CD4-positive, alpha-beta T cell (primary cell): ENCODE measurements at regions not wholly inside any gene's neighbourhood (a gene's known extent, or its start where the extent isn't known, plus 50 kb on each side); places are given as distances from the start of the nearest gene placed in this dataset.

Experiments used
- ATAC-seq: fragments of 200-7000 bp; cut with Tn5 transposase; one replicate; pipeline ENCODE4 v1.10.0; 2022; ENCODE audit warnings: mild to moderate bottlenecking; ENCODE audit not compliant: poor library complexity
- CTCF ChIA-PET: fragments of 350-600 bp; sonication (Branson Sonifier 250); formaldehyde crosslinking; loops from one replicate; lab custom pipeline; 2021; ENCODE audit warnings: antibody characterized with exemption, inconsistent platforms; lab: Charles Lee
- POLR2A ChIA-PET: fragments of 350-600 bp; sonication (Branson Sonifier 250); formaldehyde crosslinking; loops from one replicate; lab custom pipeline; 2021; ENCODE audit warnings: antibody characterized with exemption, inconsistent platforms; lab: Charles Lee
- DNase-seq, 14 experiments: peaks; one replicate each; pipeline ENCODE4 v3.0.0-alpha.2; 2013 to 2020; ENCODE audit warnings: mixed read lengths in 2 of 14
- H3K27ac ChIP-seq, 2 donors: one replicate each; pipeline versions ENCODE4 v1.5.1 to v1.7.0; 2013; ENCODE audit warnings: low read length in 2 of 2, low read depth in 1 of 2, mild to moderate bottlenecking in 1 of 2
- H3K27me3 ChIP-seq, 2 experiments: 1 replicate in 1 of 2; 2 replicates in 1 of 2; pipeline versions ENCODE4 v1.6.1 to v1.7.0; 2013; ENCODE audit warnings: low read length in 2 of 2, control low read depth in 1 of 2, mild to moderate bottlenecking in 1 of 2, moderate library complexity in 1 of 2; ENCODE audit not compliant: insufficient read depth in 2 of 2, control insufficient read depth in 1 of 2
- H3K36me3 ChIP-seq: one replicate; pipeline ENCODE4 v1.6.1; 2013; ENCODE audit warnings: low read length, control low read depth; ENCODE audit not compliant: insufficient read depth
- H3K4me1 ChIP-seq: one replicate; pipeline ENCODE4 v1.6.1; 2013; ENCODE audit warnings: low read length, control low read depth; ENCODE audit not compliant: insufficient read depth
- H3K4me3 ChIP-seq: one replicate; pipeline ENCODE4 v1.5.1; 2013; ENCODE audit warnings: mild to moderate bottlenecking, low read length, moderate library complexity
- H3K9me3 ChIP-seq, 2 experiments: 1 replicate in 1 of 2; 2 replicates in 1 of 2; pipeline versions ENCODE4 v1.6.1 to v1.7.0; 2013; ENCODE audit warnings: low read length in 2 of 2, mild to moderate bottlenecking in 2 of 2, control low read depth in 1 of 2, moderate library complexity in 1 of 2; ENCODE audit not compliant: control insufficient read depth in 1 of 2, insufficient read depth in 1 of 2
- H3K27ac Mint-ChIP-seq: one replicate; pipeline ENCODE4 v1.8.0; 2020; ENCODE audit warnings: mixed read lengths
- H3K27me3 Mint-ChIP-seq: one replicate; pipeline ENCODE4 v1.8.0; 2021; ENCODE audit warnings: mixed read lengths
- H3K36me3 Mint-ChIP-seq: one replicate; pipeline ENCODE4 v1.8.0; 2021; ENCODE audit warnings: low read depth, mixed read lengths
- H3K4me1 Mint-ChIP-seq: one replicate; pipeline ENCODE4 v1.8.0; 2021; ENCODE audit warnings: low read depth, mixed read lengths
- H3K4me3 Mint-ChIP-seq: one replicate; pipeline ENCODE4 v1.8.0; 2020; ENCODE audit warnings: mild to moderate bottlenecking, mixed read lengths
- H3K9me3 Mint-ChIP-seq: one replicate; pipeline ENCODE4 v1.8.0; 2020; ENCODE audit warnings: mixed read lengths
- intact Hi-C, 2 experiments: fragments of 100-400 bp; cut with DNase I in 1 of 2; cut with micrococcal nuclease in 1 of 2; formaldehyde crosslinking; loops; one replicate each; pipeline versions ENCODE4 v1.15.1 to v1.9.0; 2023 to 2025; cut with DNase I, micrococcal nuclease
- TF ChIP-seq, protein P1 (sequence below): fragments of 200-600 bp; IDR thresholded peaks from one replicate; pipeline ENCODE4 v1.8.0; 2022; ENCODE audit warnings: antibody characterized with exemption, mild to moderate bottlenecking

DNA sequence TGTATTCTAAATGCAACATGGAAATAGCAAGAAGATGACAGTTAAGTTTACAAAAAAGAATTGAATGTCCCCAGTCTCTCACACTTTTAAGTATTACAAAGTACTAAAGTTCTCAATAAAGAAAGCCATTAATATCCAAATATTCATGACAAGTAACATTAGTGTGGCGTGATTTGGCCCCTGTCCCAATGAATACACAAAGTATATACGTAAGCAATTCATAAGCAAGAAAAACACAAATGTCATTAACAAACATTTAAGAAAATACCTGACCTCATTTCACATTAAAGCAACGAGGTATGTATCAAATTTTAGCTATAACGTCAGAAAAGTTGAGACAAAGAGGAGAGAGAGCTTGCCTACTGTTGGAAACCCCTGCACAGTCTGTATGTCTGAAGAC is 241.9 kb upstream of the IRS2 start:
- H3K36me3 ChIP-seq: no peaks in the 10 kb centered on the region
- TF ChIP-seq, protein P1, sequence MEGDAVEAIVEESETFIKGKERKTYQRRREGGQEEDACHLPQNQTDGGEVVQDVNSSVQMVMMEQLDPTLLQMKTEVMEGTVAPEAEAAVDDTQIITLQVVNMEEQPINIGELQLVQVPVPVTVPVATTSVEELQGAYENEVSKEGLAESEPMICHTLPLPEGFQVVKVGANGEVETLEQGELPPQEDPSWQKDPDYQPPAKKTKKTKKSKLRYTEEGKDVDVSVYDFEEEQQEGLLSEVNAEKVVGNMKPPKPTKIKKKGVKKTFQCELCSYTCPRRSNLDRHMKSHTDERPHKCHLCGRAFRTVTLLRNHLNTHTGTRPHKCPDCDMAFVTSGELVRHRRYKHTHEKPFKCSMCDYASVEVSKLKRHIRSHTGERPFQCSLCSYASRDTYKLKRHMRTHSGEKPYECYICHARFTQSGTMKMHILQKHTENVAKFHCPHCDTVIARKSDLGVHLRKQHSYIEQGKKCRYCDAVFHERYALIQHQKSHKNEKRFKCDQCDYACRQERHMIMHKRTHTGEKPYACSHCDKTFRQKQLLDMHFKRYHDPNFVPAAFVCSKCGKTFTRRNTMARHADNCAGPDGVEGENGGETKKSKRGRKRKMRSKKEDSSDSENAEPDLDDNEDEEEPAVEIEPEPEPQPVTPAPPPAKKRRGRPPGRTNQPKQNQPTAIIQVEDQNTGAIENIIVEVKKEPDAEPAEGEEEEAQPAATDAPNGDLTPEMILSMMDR: no peak
- no peaks in the 10 kb centered on the region for H3K4me1 ChIP-seq
- H3K4me3 ChIP-seq: no peak overlapping the region
- intact Hi-C loops: no loop called here
- ChIA-PET POLR2A (no interaction called here), CTCF (no interaction called here)
- no peak for ATAC-seq
- H3K4me1 Mint-ChIP-seq: no peaks in the 10 kb centered on the region
- H3K4me3 Mint-ChIP-seq: no peak overlapping the region
- H3K27ac Mint-ChIP-seq: no peak overlapping the region
- no peak overlapping the region for H3K27ac ChIP-seq
- H3K27me3 Mint-ChIP-seq: peaks cover 12% of the 10 kb centered on the region
- no peaks in the 10 kb centered on the region for H3K27me3 ChIP-seq
- H3K36me3 Mint-ChIP-seq: no peaks in the 10 kb centered on the region
- no peaks in the 10 kb centered on the region for H3K9me3 Mint-ChIP-seq
- H3K9me3 ChIP-seq: no peaks in the 10 kb centered on the region
- DNase-seq: no peak

DNA sequence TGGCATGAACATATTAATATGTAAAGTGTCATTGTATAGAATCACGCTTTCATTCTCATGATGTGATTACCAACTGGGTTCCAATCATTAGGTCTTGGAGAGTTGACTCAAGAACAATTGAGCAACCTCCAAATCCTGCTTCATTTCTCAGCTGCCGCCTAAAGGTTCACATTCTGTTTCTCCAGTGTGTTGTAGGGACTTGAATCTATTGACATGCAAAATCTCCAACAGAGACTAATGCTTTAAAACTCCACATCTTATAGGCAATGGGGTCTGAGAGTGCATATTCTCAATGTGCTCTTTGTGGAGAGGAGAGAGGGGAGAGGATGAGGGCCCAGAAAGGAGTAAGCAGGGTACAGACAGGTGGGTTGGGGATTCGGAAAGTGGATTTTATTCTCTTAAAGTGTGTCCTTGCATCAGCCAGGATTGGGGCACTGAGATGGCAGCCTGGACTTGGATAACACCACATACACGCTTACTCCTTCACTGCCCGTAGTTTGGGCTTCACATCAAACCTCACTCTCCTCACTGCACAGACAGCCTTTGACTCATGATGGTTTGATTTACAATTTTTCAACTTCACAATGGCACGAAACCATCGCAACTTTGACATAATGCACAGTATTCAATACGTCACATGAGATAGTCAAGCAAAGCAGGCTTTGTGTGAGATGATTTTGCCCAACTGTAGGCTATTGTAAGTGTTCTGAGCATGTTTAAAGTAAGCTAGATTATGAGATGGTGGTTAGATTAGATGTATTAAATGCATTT is 241.3 kb upstream of the IRS2 start:
- ChIA-PET POLR2A (no interaction called here), CTCF (no interaction called here)
- no peak for ATAC-seq
- H3K4me3 ChIP-seq: no peak overlapping the region
- no peaks in the 10 kb centered on the region for H3K9me3 ChIP-seq
- no peaks in the 10 kb centered on the region for H3K27me3 ChIP-seq
- H3K27ac ChIP-seq: no peak overlapping the region
- Mint-ChIP-seq H3K36me3 (no peaks in the 10 kb centered on the region), H3K27me3 (peaks cover 12% of the 10 kb centered on the region), H3K4me1 (no peaks in the 10 kb centered on the region), H3K4me3 (no peak overlapping the region), H3K9me3 (no peaks in the 10 kb centered on the region), H3K27ac (no peak overlapping the region)
- no peaks in the 10 kb centered on the region for H3K4me1 ChIP-seq
- DNase-seq: no peak
- TF ChIP-seq, protein P1: no peak
- no peaks in the 10 kb centered on the region for H3K36me3 ChIP-seq
- intact Hi-C loops: no loop called here

DNA sequence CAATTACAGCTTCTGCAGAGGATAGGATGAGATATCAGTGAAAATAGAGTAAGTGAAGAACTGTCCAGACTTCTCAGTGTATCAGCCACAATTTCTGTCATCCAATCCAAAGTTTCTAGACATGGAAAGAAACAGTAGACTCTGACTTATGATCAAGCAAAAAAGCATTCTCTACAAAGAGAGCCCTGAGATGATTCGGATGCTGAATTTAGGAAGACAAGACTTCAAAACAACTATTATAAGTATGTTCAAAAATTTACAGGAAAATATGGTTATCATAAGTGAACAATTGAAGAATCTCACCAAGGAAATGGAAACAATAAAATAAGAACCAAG is 238.2 kb upstream of the IRS2 start:
- no peaks in the 10 kb centered on the region for H3K9me3 Mint-ChIP-seq
- intact Hi-C loops: no loop called here

More for the DNA sequence above, 238.2 kb upstream of the IRS2 start:
- Histone ChIP-seq H3K4me3 (no peak overlapping the region), H3K4me1 (no peaks in the 10 kb centered on the region), H3K27me3 (no peaks in the 10 kb centered on the region), H3K9me3 (no peaks in the 10 kb centered on the region), H3K27ac (no peak overlapping the region), H3K36me3 (no peaks in the 10 kb centered on the region)
- ChIA-PET CTCF (interaction anchor here (0.6 kb wide), 1 partner anchor 51 kb away, joined by 3 read pairs; no protein-coding TSS in a partner anchor), POLR2A (no interaction called here)
- TF ChIP-seq, protein P1: no peak
- Mint-ChIP-seq H3K4me3 (no peak overlapping the region), H3K27me3 (peaks cover 8% of the 10 kb centered on the region), H3K4me1 (no peaks in the 10 kb centered on the region), H3K36me3 (no peaks in the 10 kb centered on the region), H3K27ac (no peak overlapping the region)
- no peak for ATAC-seq
- DNase-seq: no peak
